ENCODE measurements at regions not wholly inside any gene's neighbourhood (a gene's known extent, or its start where the extent isn't known, plus 50 kb on each side); places are given as distances from the start of the nearest gene placed in this dataset.
"Not testable (repeated sequence)": the region's sequence is repeated elsewhere in the genome, so short reads cannot be mapped to it uniquely, and the experiment has no call there.

- DNase-seq (ENCODE audit: low spot score) = not testable (repeated sequence)
Observed at GRCh38 chr2:111425789-111426201, 305.1 kb downstream of the BCL2L11 start.

- not testable (repeated sequence) for DNase-seq (ENCODE audit: low spot score)
Observed at GRCh38 chr2:111427346-111427745, 306.6 kb downstream of the BCL2L11 start.

DNA sequence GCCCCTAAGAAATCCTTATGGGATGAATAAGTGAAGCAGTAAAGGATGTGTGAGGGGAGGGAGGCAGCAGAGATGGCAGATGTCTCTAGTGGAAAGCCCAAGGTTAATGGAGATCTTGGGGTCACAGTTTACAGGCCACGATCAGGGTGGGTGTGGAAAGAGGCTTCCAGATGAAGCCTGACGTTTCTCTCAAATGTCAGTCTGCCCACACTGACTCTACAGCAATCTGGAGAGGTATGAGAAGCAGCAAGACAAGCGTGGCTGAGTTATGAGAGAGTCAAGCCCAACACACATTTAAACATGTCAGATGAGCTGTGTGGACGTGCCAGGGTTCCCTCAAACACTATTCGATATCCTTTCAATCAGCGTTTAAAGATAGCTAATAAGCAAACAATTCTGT, 308.2 kb downstream of the BCL2L11 start:
- not testable (repeated sequence) for DNase-seq (ENCODE audit: low spot score)

GRCh38 chr2:111429353-111429752, 308.6 kb downstream of the BCL2L11 start:
- DNase-seq (ENCODE audit: low spot score) = not testable (repeated sequence)

- DNase-seq (ENCODE audit: low spot score) = not testable (repeated sequence)
Observed at GRCh38 chr2:111430817-111431661, 310.3 kb downstream of the BCL2L11 start.

GRCh38 chr2:111432423-111432822, 311.7 kb downstream of the BCL2L11 start:
- DNase-seq (ENCODE audit: low spot score) = peak; percentile 55

GRCh38 chr2:111432916-111433499, 312.3 kb downstream of the BCL2L11 start:
- DNase-seq (ENCODE audit: low spot score) = peak; percentile 64

GRCh38 chr2:111433892-111434607, 313.3 kb downstream of the BCL2L11 start:
- DNase-seq (ENCODE audit: low spot score) = peak; percentile 92

GRCh38 chr2:111434608-111434939, 313.9 kb downstream of the BCL2L11 start:
- not testable (repeated sequence) for DNase-seq (ENCODE audit: low spot score)

GRCh38 chr2:111435553-111436310, 315.0 kb downstream of the BCL2L11 start:
- DNase-seq (ENCODE audit: low spot score) = not testable (repeated sequence)

- not testable (repeated sequence) for DNase-seq (ENCODE audit: low spot score)
Observed at GRCh38 chr2:111436411-111436810, 315.7 kb downstream of the BCL2L11 start.

DNA sequence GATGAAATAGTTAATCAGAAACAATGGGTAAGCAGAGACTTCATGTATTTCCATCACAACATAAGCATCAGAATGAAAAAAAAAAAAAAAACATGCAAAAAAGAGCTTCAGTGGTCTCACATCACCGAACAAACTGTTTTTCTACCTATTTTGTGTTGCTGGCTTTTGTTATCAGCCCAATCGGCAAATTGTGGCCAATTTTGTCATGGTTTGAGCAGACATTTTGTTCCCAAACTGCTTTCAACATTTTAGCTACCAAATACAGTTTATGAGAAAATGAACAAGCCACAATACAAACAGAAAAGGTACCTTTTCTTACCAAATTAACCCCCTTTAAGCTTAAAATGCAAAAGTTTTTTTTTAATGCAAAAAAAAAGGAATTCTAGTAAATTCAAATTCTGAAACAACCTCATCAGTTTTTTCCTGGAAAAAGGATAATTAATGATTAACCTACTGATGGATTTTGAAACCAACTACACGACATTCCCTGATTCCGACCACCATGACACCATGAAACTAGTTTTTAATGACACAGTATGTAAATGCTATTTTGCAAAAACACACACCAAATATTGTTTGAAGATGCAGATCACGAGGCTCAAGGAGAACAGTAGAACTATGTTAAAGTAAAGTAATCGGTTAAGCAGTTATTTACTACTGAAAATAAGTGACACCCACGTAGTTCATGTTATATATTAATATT, 316.7 kb downstream of the BCL2L11 start:
- peak; percentile 22 for DNase-seq (ENCODE audit: low spot score)

DNA sequence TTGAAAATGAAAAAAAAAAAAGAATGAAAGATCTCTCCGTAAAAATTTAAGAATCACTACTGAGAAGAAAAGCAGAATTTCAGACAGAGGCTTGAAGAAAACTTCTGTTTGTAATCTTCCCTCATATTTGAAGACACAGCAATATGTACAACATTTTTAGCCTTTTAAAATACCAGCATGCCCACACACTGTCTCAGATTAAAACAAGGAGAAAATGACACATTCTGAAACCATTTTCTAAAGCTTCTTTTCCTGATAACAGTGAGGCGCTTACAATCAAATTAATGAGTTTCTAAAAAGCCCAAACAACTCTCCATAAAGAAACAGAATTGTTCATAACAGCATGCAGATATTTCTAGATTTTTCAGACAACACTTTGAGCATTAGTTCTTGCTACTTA, 317.4 kb downstream of the BCL2L11 start:
- not testable (repeated sequence) for DNase-seq (ENCODE audit: low spot score)

- DNase-seq (ENCODE audit: low spot score) = not testable (repeated sequence)
Observed at GRCh38 chr2:111439237-111439636, 318.5 kb downstream of the BCL2L11 start.

DNA sequence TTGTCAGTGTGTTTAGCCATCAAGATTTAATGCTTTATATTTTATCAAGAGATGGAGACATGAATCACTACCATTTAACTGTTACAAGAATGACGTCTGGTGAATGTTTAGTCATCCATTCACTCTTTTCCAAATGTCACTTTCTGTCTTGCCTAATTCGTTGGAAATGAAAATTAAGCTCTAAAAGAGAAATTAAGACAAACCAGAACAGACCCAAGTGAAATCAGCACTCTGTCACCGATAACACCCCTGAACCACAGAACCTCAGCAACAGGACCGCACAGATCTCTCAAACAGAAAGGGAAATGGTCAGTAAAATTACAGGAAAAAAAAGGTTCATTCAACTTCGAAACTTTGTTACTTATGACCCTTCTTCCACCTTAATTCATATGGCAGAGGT, 320.9 kb downstream of the BCL2L11 start:
- not testable (repeated sequence) for DNase-seq (ENCODE audit: low spot score)

- not testable (repeated sequence) for DNase-seq (ENCODE audit: low spot score)
Observed at GRCh38 chr2:111442767-111443454, 322.2 kb downstream of the BCL2L11 start.

DNA sequence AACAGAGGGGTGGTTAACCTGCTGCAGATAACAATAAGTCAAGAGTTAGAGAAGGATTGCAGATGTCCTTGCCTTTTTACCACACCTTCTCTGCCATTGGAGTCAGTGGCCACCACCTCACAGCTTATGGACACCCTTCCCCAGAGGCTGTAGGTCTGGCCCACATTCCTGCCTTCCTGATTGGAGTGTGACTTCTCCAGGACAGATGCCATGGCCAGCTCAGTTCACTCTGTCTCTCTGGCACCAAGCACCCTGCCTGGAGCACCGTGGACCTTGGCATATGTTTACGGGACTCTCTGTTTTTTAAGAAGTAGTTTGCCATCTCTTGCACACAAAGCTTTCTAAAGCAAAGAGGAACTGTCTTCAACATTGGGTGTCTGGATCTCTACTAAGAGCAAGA, 323.8 kb downstream of the BCL2L11 start:
- not testable (repeated sequence) for DNase-seq (ENCODE audit: low spot score)

DNA sequence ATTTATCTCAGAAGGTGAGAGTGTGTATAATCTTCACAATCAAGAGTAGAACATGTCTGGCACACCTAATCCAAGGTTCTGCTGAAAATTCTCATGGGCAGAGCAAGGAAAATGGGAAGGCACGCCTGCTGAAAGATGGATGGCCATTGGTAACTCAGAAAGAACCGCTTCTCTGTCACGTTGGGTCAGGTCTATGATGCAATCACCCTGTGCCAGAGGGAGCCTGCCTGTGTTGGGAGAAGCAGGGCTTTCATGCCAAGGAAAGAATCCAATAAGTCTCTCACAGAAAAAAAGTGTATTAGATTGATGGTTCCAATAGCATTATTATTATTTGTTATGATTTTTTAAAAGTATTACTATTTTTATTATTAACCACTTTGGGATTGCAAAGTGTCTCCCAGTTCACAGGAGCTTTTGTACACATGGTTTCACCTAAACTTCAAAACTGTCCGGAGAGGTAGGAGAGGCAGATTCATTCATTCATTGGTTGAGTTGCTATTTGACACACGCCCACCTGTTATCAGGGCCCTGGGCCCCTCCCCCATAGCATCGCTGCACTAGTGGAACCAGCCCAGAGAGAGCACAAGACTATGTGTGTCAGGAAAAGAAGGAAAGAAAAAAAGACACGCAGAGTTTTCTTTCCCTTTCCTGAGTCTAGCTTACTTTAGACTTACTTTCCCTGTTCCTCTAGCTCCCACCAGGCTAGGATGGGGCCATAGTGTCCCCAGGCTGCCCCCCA, 324.6 kb downstream of the BCL2L11 start:
- DNase-seq (ENCODE audit: low spot score) = not testable (repeated sequence)

GRCh38 chr2:111445941-111446340, 325.2 kb downstream of the BCL2L11 start:
- not testable (repeated sequence) for DNase-seq (ENCODE audit: low spot score)

GRCh38 chr2:111447482-111447881, 326.8 kb downstream of the BCL2L11 start:
- DNase-seq (ENCODE audit: low spot score) = not testable (repeated sequence)
